K562 (cell line): ENCODE measurements at regions not wholly inside any gene's neighbourhood (a gene's known extent, or its start where the extent isn't known, plus 50 kb on each side); places are given as distances from the start of the nearest gene placed in this dataset.

ENCODE experiments used
- ATAC-seq: fragments of 200-7000 bp; cut with Tn5 transposase; 3 replicates; pipeline ENCODE4 v1.9.1; 2020; ENCODE audit warnings: moderate library complexity
- BruUV-seq: library from RNA; stranded (reverse); fragments of 400-500 nt; replicated peaks from 2 replicates; lab custom pipeline; 2021; lab: Mats Ljungman, UMichigan
- CTCF ChIA-PET: fragments of 300-600 bp; formaldehyde crosslinking; extraction: SDS; loops from one replicate; lab custom pipeline; 2021; ENCODE audit warnings: low intra/inter-chr PET ratio; lab: Yijun Ruan, JAX
- POLR2A ChIA-PET: fragments of 300-600, 350-650 bp; sonication (Branson Sonifier 250); formaldehyde crosslinking; extraction: SDS; loops from one replicate; lab custom pipeline; 2021; ENCODE audit warnings: antibody characterized with exemption, inconsistent platforms; lab: Yijun Ruan, JAX
- DNase-seq, 4 experiments: peaks; one replicate each; pipeline versions ENCODE4 v3.0.0 to v3.0.0-alpha.2; 2011 to 2018; ENCODE audit warnings: low spot score in 3 of 4, mixed read lengths in 3 of 4; ENCODE audit errors: extremely low read depth in 1 of 4
- FAIRE-seq: peaks from 2 replicates; lab custom pipeline; 2011; peaks lifted over from hg19 to GRCh38; lab: Jason Lieb, UNC
- H2AFZ ChIP-seq: 2 replicates; pipeline ENCODE4 v1.6.0; 2011; ENCODE audit warnings: low read depth, low read length, control low read depth, inconsistent platforms
- H3K27ac ChIP-seq: fragments of 200-600 bp; 3 replicates; pipeline ENCODE4 v1.8.0; 2011; ENCODE audit warnings: low read depth, mild to moderate bottlenecking, control low read depth, inconsistent platforms, low read length, moderate library complexity, mixed read lengths; ENCODE audit errors: extremely low read depth
- H3K27me3 ChIP-seq, 2 experiments: fragments of 300-600 bp in 1 of 2; 2 replicates in 1 of 2; 3 replicates in 1 of 2; pipeline versions ENCODE4 v1.6.0 to v1.8.0; 2011; ENCODE audit warnings: inconsistent platforms in 2 of 2, low read length in 2 of 2, mild to moderate bottlenecking in 1 of 2, mixed read lengths in 1 of 2, moderate library complexity in 1 of 2; ENCODE audit not compliant: control insufficient read depth in 2 of 2, insufficient read depth in 2 of 2
- H3K36me3 ChIP-seq: fragments of 300-600 bp; 3 replicates; pipeline ENCODE4 v1.8.0; 2011; ENCODE audit warnings: mild to moderate bottlenecking, low read length, inconsistent platforms; ENCODE audit not compliant: control insufficient read depth, insufficient read depth
- H3K4me1 ChIP-seq, 2 experiments: fragments of 200-600 bp in 1 of 2; replicated peaks in 1 of 2; 2 replicates in 1 of 2; 3 replicates in 1 of 2; pipeline versions ENCODE4 v1.5.1 to v1.8.0; 2011; ENCODE audit warnings: inconsistent platforms in 2 of 2, low read length in 2 of 2, mild to moderate bottlenecking in 1 of 2, mixed read lengths in 1 of 2, moderate library complexity in 1 of 2; ENCODE audit not compliant: control insufficient read depth in 2 of 2, insufficient read depth in 2 of 2
- H3K4me2 ChIP-seq: 2 replicates; pipeline ENCODE4 v1.6.1; 2011; ENCODE audit warnings: low read length, control low read depth, inconsistent platforms, mixed read lengths; ENCODE audit not compliant: insufficient read depth
- H3K4me3 ChIP-seq: fragments of 200-600 bp; sonication (generic), shearing (Covaris generic); 2 replicates; pipeline ENCODE4 v1.5.1; 2016; ENCODE audit warnings: control low read depth, inconsistent platforms
- H3K79me2 ChIP-seq: fragments of 200-600 bp; 3 replicates; pipeline ENCODE4 v1.8.0; 2011; ENCODE audit warnings: low read length, inconsistent platforms; ENCODE audit not compliant: control insufficient read depth, insufficient read depth
- H3K9ac ChIP-seq, 2 experiments: 2 replicates each; pipeline versions ENCODE4 v1.6.0 to v1.6.1; 2011; ENCODE audit warnings: low read depth in 2 of 2, low read length in 2 of 2, control low read depth in 1 of 2, inconsistent platforms in 1 of 2, mild to moderate bottlenecking in 1 of 2, mixed read lengths in 1 of 2; ENCODE audit not compliant: insufficient read depth in 1 of 2
- H3K9me1 ChIP-seq: one replicate; pipeline ENCODE4 v1.6.0; 2011; ENCODE audit warnings: inconsistent platforms, mild to moderate bottlenecking, low read length, moderate library complexity; ENCODE audit not compliant: control insufficient read depth, insufficient read depth
- H3K9me3 ChIP-seq: replicated peaks from 2 replicates; pipeline ENCODE4 v1.5.1; 2011; ENCODE audit warnings: low read depth, low read length, inconsistent platforms; ENCODE audit not compliant: control insufficient read depth, insufficient read depth
- H4K20me1 ChIP-seq: replicated peaks from 2 replicates; pipeline ENCODE4 v1.6.1; 2011; ENCODE audit warnings: low read length, inconsistent platforms, mixed read lengths; ENCODE audit not compliant: control insufficient read depth, insufficient read depth
- GABPA ChIP-seq: fragments of 200-800 bp; sonication (Bioruptor generic); conservative IDR thresholded peaks from 2 replicates; pipeline ENCODE4 v1.6.1; 2016; ENCODE audit warnings: low read depth, missing genetic modification characterization, missing compliant biosample characterization
- KDM4B ChIP-seq, 2 experiments: fragments of 450-650 bp in 1 of 2; sonication (generic) in 1 of 2; IDR thresholded peaks; 2 replicates each; pipeline ENCODE4 v1.6.1; 2016 to 2017; ENCODE audit warnings: borderline replicate concordance in 2 of 2, antibody characterized with exemption in 1 of 2, low read depth in 1 of 2, mild to moderate bottlenecking in 1 of 2
- MAFG ChIP-seq: fragments of 450-650 bp; conservative IDR thresholded peaks from 2 replicates; pipeline ENCODE4 v1.6.1; 2016; ENCODE audit warnings: missing genetic modification characterization, missing compliant biosample characterization
- MCM3 ChIP-seq: fragments of 450-650 bp; IDR thresholded peaks from 2 replicates; pipeline ENCODE4 v1.6.1; 2016
- MCM5 ChIP-seq: fragments of 450-650 bp; IDR thresholded peaks from 2 replicates; pipeline ENCODE4 v1.6.1; 2016; ENCODE audit warnings: low read depth
- RAD21 ChIP-seq, 2 experiments: fragments of 250-450 bp in 1 of 2; fragments of 450-650 bp in 1 of 2; sonication (Bioruptor Pico) in 1 of 2; formaldehyde crosslinking in 1 of 2; IDR thresholded peaks in 1 of 2; conservative IDR thresholded peaks in 1 of 2; 2 replicates each; pipeline versions ENCODE4 v1.4.0 to v1.8.0; 2020 to 2022; ENCODE audit warnings: mild to moderate bottlenecking in 2 of 2, moderate library complexity in 1 of 2
- TCF3 ChIP-seq: sonication (generic); formaldehyde crosslinking; IDR thresholded peaks from 2 replicates; pipeline ENCODE4 v1.4.0; 2020; ENCODE audit warnings: mild to moderate bottlenecking, missing genetic modification reagents
- ZEB2 ChIP-seq: fragments of 450-650 bp; IDR thresholded peaks from 2 replicates; pipeline ENCODE4 v1.6.1; 2016
- ZNF263 ChIP-seq: sonication (generic); formaldehyde crosslinking; IDR thresholded peaks from 2 replicates; pipeline ENCODE4 v1.8.0; 2022; ENCODE audit warnings: mild to moderate bottlenecking, missing genetic modification reagents, borderline replicate concordance
- ZNF274 ChIP-seq: IDR thresholded peaks from 2 replicates; pipeline ENCODE4 v1.6.1; 2011; ENCODE audit warnings: low read depth, mild to moderate bottlenecking, low read length, moderate library complexity, borderline replicate concordance
- ZNF282 ChIP-seq: sonication (generic); formaldehyde crosslinking; IDR thresholded peaks from 2 replicates; pipeline ENCODE4 v1.8.1; 2023; ENCODE audit warnings: missing genetic modification reagents
- ZNF445 ChIP-seq: fragments of 250-450 bp; sonication (Bioruptor Pico); IDR thresholded peaks from 2 replicates; pipeline ENCODE4 v1.4.0; 2020; ENCODE audit warnings: low read depth, mild to moderate bottlenecking, moderate library complexity
- WGBS: fragments of 100-300 bp; shearing (Covaris generic); methylation state at CpG from one replicate; pipeline ENCODE4 v1.1.6; 2016; ENCODE audit warnings: low coverage, mixed read lengths; ENCODE audit not compliant: insufficient coverage; ENCODE audit errors: missing lambda C conversion rate; 5-methylcytosine and 5-hydroxymethylcytosine counted together
- in situ Hi-C: fragments of 300-500 bp; cut with MboI; formaldehyde crosslinking; loops from 4 replicates; pipeline ENCODE4 v1.15.0; 2018; ENCODE audit warnings: inconsistent platforms, mixed read lengths
- intact Hi-C: fragments of 100-400 bp; cut with micrococcal nuclease; formaldehyde crosslinking; loops from 2 replicates; pipeline ENCODE4 v1.14.2; 2022
- TF ChIP-seq, protein P1 (sequence below): IDR thresholded peaks from 2 replicates; pipeline ENCODE4 v1.6.1; 2011; ENCODE audit not compliant: insufficient read length; ENCODE audit errors: extremely low read depth
- TF ChIP-seq, protein P2 (sequence below): sonication (generic); formaldehyde crosslinking; IDR thresholded peaks from 2 replicates; pipeline ENCODE4 v1.8.0; 2022; ENCODE audit warnings: mild to moderate bottlenecking, missing genetic modification reagents
- TF ChIP-seq, protein P3 (sequence below): fragments of 250-450 bp; sonication (Bioruptor Pico); IDR thresholded peaks from 2 replicates; pipeline ENCODE4 v1.8.0; 2021; ENCODE audit warnings: moderate library complexity, mild to moderate bottlenecking, inconsistent platforms

DNA sequence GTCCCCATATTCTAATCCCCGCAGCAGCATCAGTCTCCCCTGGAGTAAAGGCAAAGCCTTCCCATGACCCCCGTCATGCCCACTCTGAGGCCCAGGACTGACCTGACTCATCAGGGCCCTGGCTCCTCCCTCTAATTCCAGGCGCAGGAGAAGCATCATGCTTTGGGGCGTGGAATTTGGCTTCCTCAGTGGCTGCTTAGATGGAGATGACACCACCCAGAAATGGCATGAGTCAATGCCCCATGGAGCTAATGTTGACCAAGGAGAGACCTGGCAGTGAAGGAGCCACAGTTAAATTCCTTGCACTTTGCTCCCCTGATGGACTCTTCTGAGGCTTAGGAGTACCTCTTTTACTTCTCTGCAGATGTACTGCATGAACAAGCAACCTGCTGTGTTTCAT is 204.2 kb upstream of the PROK2 start:
- peaks cover 0 to 1% of the 10 kb centered on the region in 2 experiments; a peak in 1 of 5 replicates for H3K4me1 ChIP-seq
- H3K79me2 ChIP-seq = no peaks in the 10 kb centered on the region
- H3K9me1 ChIP-seq = no peaks in the 10 kb centered on the region
- no TSS peak for BruUV-seq
- H3K36me3 ChIP-seq = no peaks in the 10 kb centered on the region
- POLR2A ChIA-PET = no interaction called here
- intact Hi-C loops = no loop called here
- in situ Hi-C loops = no loop called here
- no peak for TF ChIP-seq RAD21 (CRISPR knock-in tag; conservative IDR thresholded peaks at IDR 0.05 in 1 of 2, IDR thresholded peaks at IDR 0.05 in 1 of 2)
- no peak for TF ChIP-seq KDM4B (IDR thresholded peaks at IDR 0.05; ENCODE audit: borderline replicate concordance in 2 of 2, low read depth in 1 of 2)
- TF ChIP-seq ZNF282 (CRISPR knock-in tag) = no peak
- TF ChIP-seq, protein P1, sequence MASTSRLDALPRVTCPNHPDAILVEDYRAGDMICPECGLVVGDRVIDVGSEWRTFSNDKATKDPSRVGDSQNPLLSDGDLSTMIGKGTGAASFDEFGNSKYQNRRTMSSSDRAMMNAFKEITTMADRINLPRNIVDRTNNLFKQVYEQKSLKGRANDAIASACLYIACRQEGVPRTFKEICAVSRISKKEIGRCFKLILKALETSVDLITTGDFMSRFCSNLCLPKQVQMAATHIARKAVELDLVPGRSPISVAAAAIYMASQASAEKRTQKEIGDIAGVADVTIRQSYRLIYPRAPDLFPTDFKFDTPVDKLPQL = no peak
- no peak for TF ChIP-seq ZNF445 (CRISPR knock-in tag)
- TF ChIP-seq MCM5 = no peak
- TF ChIP-seq, protein P2, sequence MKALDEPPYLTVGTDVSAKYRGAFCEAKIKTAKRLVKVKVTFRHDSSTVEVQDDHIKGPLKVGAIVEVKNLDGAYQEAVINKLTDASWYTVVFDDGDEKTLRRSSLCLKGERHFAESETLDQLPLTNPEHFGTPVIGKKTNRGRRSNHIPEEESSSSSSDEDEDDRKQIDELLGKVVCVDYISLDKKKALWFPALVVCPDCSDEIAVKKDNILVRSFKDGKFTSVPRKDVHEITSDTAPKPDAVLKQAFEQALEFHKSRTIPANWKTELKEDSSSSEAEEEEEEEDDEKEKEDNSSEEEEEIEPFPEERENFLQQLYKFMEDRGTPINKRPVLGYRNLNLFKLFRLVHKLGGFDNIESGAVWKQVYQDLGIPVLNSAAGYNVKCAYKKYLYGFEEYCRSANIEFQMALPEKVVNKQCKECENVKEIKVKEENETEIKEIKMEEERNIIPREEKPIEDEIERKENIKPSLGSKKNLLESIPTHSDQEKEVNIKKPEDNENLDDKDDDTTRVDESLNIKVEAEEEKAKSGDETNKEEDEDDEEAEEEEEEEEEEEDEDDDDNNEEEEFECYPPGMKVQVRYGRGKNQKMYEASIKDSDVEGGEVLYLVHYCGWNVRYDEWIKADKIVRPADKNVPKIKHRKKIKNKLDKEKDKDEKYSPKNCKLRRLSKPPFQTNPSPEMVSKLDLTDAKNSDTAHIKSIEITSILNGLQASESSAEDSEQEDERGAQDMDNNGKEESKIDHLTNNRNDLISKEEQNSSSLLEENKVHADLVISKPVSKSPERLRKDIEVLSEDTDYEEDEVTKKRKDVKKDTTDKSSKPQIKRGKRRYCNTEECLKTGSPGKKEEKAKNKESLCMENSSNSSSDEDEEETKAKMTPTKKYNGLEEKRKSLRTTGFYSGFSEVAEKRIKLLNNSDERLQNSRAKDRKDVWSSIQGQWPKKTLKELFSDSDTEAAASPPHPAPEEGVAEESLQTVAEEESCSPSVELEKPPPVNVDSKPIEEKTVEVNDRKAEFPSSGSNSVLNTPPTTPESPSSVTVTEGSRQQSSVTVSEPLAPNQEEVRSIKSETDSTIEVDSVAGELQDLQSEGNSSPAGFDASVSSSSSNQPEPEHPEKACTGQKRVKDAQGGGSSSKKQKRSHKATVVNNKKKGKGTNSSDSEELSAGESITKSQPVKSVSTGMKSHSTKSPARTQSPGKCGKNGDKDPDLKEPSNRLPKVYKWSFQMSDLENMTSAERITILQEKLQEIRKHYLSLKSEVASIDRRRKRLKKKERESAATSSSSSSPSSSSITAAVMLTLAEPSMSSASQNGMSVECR (CRISPR knock-in tag) = no peak
- TF ChIP-seq, protein P3, sequence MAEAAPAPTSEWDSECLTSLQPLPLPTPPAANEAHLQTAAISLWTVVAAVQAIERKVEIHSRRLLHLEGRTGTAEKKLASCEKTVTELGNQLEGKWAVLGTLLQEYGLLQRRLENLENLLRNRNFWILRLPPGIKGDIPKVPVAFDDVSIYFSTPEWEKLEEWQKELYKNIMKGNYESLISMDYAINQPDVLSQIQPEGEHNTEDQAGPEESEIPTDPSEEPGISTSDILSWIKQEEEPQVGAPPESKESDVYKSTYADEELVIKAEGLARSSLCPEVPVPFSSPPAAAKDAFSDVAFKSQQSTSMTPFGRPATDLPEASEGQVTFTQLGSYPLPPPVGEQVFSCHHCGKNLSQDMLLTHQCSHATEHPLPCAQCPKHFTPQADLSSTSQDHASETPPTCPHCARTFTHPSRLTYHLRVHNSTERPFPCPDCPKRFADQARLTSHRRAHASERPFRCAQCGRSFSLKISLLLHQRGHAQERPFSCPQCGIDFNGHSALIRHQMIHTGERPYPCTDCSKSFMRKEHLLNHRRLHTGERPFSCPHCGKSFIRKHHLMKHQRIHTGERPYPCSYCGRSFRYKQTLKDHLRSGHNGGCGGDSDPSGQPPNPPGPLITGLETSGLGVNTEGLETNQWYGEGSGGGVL (CRISPR knock-in tag) = no peak
- TF ChIP-seq TCF3 (CRISPR knock-in tag) = no peak
- no peak for TF ChIP-seq GABPA
- no peak for TF ChIP-seq ZNF274
- TF ChIP-seq MCM3 = no peak
- TF ChIP-seq ZEB2 = no peak
- no peak for TF ChIP-seq ZNF263 (CRISPR knock-in tag)
- TF ChIP-seq MAFG (tag) = no peak
- DNase-seq (no peak), ATAC-seq (no peak), FAIRE-seq (no peak)
- H3K4me3 ChIP-seq = no peak overlapping the region
- no peaks in the 10 kb centered on the region for H4K20me1 ChIP-seq
- no peak overlapping the region for H3K9ac ChIP-seq
- no peaks in the 10 kb centered on the region for H3K9me3 ChIP-seq
- no peak overlapping the region for H3K27ac ChIP-seq
- H2AFZ ChIP-seq = no peak overlapping the region
- no peaks in the 10 kb centered on the region for H3K27me3 ChIP-seq
- WGBS = 21% methylated on average over 3 of the region's 4 CpGs
- no peak overlapping the region for H3K4me2 ChIP-seq
- CTCF ChIA-PET = no interaction called here
